Subcutaneous abdominal adipose tissue (tissue), 5 donors: ENCODE measurements at regions not wholly inside any gene's neighbourhood (a gene's known extent, or its start where the extent isn't known, plus 50 kb on each side); places are given as distances from the start of the nearest gene placed in this dataset.

Experiments
- H3K27ac ChIP-seq: one replicate; pipeline ENCODE4 v1.7.0; 2013; ENCODE audit warnings: low read depth, mild to moderate bottlenecking, inconsistent platforms, low read length, moderate library complexity
- H3K27me3 ChIP-seq, 5 donors: one replicate each; pipeline ENCODE4 v1.7.0; 2013; ENCODE audit warnings: low read length in 5 of 5, inconsistent platforms in 1 of 5; ENCODE audit not compliant: control insufficient read depth in 5 of 5, insufficient read depth in 4 of 5
- H3K36me3 ChIP-seq, 5 donors: one replicate each; pipeline ENCODE4 v1.7.0; 2013; ENCODE audit warnings: low read length in 5 of 5; ENCODE audit not compliant: control insufficient read depth in 5 of 5, insufficient read depth in 5 of 5
- H3K4me1 ChIP-seq, 5 donors: one replicate each; pipeline ENCODE4 v1.7.0; 2013; ENCODE audit warnings: low read length in 5 of 5, mild to moderate bottlenecking in 3 of 5, moderate library complexity in 1 of 5; ENCODE audit not compliant: control insufficient read depth in 5 of 5, insufficient read depth in 5 of 5
- H3K4me3 ChIP-seq, 5 donors: one replicate each; pipeline ENCODE4 v1.7.0; 2013; ENCODE audit warnings: low read length in 5 of 5, low read depth in 1 of 5
- H3K9ac ChIP-seq, 5 donors: one replicate each; pipeline ENCODE4 v1.7.0; 2013; ENCODE audit warnings: low read length in 5 of 5, mild to moderate bottlenecking in 4 of 5, moderate library complexity in 3 of 5
- H3K9me3 ChIP-seq, 5 donors: one replicate each; pipeline ENCODE4 v1.7.0; 2013; ENCODE audit warnings: low read length in 5 of 5; ENCODE audit not compliant: control insufficient read depth in 5 of 5
- donor health status: healthy.
- donor health status: healthy.
- donor health status: healthy.
- donor health status: healthy.
- donor health status: healthy.

- H3K27ac ChIP-seq: no peak overlapping the region
These were observed 230.7 kb upstream of the SYT10 start for GRCh38 chr12:33670284-33670683.

GRCh38 chr12:33671676-33672075, 232.1 kb upstream of the SYT10 start:
- Histone ChIP-seq H3K4me3 (no peak overlapping the region), H3K27ac (no peak overlapping the region), H3K9me3 (no peaks in the 10 kb centered on the region), H3K9ac (no peak overlapping the region), H3K4me1 (no peaks in the 10 kb centered on the region), H3K27me3 (no peaks in the 10 kb centered on the region), H3K36me3 (no peaks in the 10 kb centered on the region)

More at GRCh38 chr12:33670284-33670683, 230.7 kb upstream of the SYT10 start:
- H3K9ac ChIP-seq: no peak overlapping the region
- H3K9me3 ChIP-seq: no peaks in the 10 kb centered on the region
- no peaks in the 10 kb centered on the region for H3K36me3 ChIP-seq
- no peaks in the 10 kb centered on the region for H3K4me1 ChIP-seq
- H3K4me3 ChIP-seq: no peak overlapping the region
- no peaks in the 10 kb centered on the region for H3K27me3 ChIP-seq

- Histone ChIP-seq H3K9me3 (no peaks in the 10 kb centered on the region), H3K36me3 (no peaks in the 10 kb centered on the region), H3K4me1 (no peaks in the 10 kb centered on the region), H3K4me3 (no peak overlapping the region), H3K9ac (no peak overlapping the region), H3K27me3 (no peaks in the 10 kb centered on the region), H3K27ac (no peak overlapping the region)
These were observed 233.4 kb upstream of the SYT10 start for GRCh38 chr12:33672836-33673577.

- Histone ChIP-seq H3K4me3 (no peak overlapping the region), H3K36me3 (no peaks in the 10 kb centered on the region), H3K9me3 (no peaks in the 10 kb centered on the region), H3K4me1 (no peaks in the 10 kb centered on the region), H3K9ac (no peak overlapping the region), H3K27ac (no peak overlapping the region), H3K27me3 (no peaks in the 10 kb centered on the region)
These were observed 237.2 kb upstream of the SYT10 start for GRCh38 chr12:33676866-33677265.

- no peak overlapping the region for H3K27ac ChIP-seq
- H3K36me3 ChIP-seq: no peaks in the 10 kb centered on the region
- no peaks in the 10 kb centered on the region for H3K27me3 ChIP-seq
- no peak overlapping the region for H3K9ac ChIP-seq
- H3K4me1 ChIP-seq: no peaks in the 10 kb centered on the region
- no peak overlapping the region for H3K4me3 ChIP-seq
- no peaks in the 10 kb centered on the region for H3K9me3 ChIP-seq
These were observed 238.8 kb upstream of the SYT10 start for GRCh38 chr12:33678221-33678964.

- Histone ChIP-seq H3K36me3 (no peaks in the 10 kb centered on the region), H3K4me3 (no peak overlapping the region), H3K9me3 (no peaks in the 10 kb centered on the region), H3K27me3 (no peaks in the 10 kb centered on the region), H3K9ac (no peak overlapping the region), H3K27ac (no peak overlapping the region), H3K4me1 (no peaks in the 10 kb centered on the region)
These were observed 250.9 kb upstream of the SYT10 start for GRCh38 chr12:33690562-33690961.

- H3K9ac ChIP-seq: no peak overlapping the region
- no peaks in the 10 kb centered on the region for H3K36me3 ChIP-seq
- no peaks in the 10 kb centered on the region for H3K9me3 ChIP-seq
- H3K27me3 ChIP-seq: no peaks in the 10 kb centered on the region
- no peak overlapping the region for H3K27ac ChIP-seq
- H3K4me3 ChIP-seq: no peak overlapping the region
- no peaks in the 10 kb centered on the region for H3K4me1 ChIP-seq
These were observed 263.6 kb upstream of the SYT10 start for GRCh38 chr12:33703221-33703620.

- no peaks in the 10 kb centered on the region for H3K4me1 ChIP-seq
- H3K9ac ChIP-seq: no peak overlapping the region
- no peaks in the 10 kb centered on the region for H3K27me3 ChIP-seq
- H3K9me3 ChIP-seq: no peaks in the 10 kb centered on the region
- H3K36me3 ChIP-seq: no peaks in the 10 kb centered on the region
- no peak overlapping the region for H3K27ac ChIP-seq
- H3K4me3 ChIP-seq: no peak overlapping the region
These were observed 267.3 kb upstream of the SYT10 start for GRCh38 chr12:33706927-33707326.

GRCh38 chr12:33708935-33709334, 269.3 kb upstream of the SYT10 start:
- Histone ChIP-seq H3K4me1 (no peaks in the 10 kb centered on the region), H3K9ac (no peak overlapping the region), H3K27me3 (no peaks in the 10 kb centered on the region), H3K36me3 (no peaks in the 10 kb centered on the region), H3K4me3 (no peak overlapping the region), H3K27ac (no peak overlapping the region), H3K9me3 (no peaks in the 10 kb centered on the region)

- Histone ChIP-seq H3K9me3 (no peaks in the 10 kb centered on the region), H3K4me1 (no peaks in the 10 kb centered on the region), H3K27me3 (no peaks in the 10 kb centered on the region), H3K36me3 (no peaks in the 10 kb centered on the region), H3K27ac (no peak overlapping the region), H3K4me3 (no peak overlapping the region), H3K9ac (no peak overlapping the region)
These were observed 270.9 kb upstream of the SYT10 start for GRCh38 chr12:33710548-33710947.
